HepG2 (cell line): ENCODE measurements at regions not wholly inside any gene's neighbourhood (a gene's known extent, or its start where the extent isn't known, plus 50 kb on each side); places are given as distances from the start of the nearest gene placed in this dataset.

Experiments used
- CSRNP1 ChIP-seq: sonication (generic); formaldehyde crosslinking; IDR thresholded peaks from 2 replicates; pipeline ENCODE4 v1.8.1; 2023; ENCODE audit warnings: mild to moderate bottlenecking, missing genetic modification reagents
- FIP1L1 ChIP-seq: fragments of 200-400 bp; formaldehyde crosslinking; IDR thresholded peaks from 2 replicates; pipeline ENCODE4 v1.6.1; 2018; ENCODE audit warnings: low read depth, mild to moderate bottlenecking, low read length, moderate library complexity, borderline replicate concordance; ENCODE audit not compliant: insufficient read depth
- FOXA1 ChIP-seq, 2 experiments: fragments of 450-650 bp in 1 of 2; sonication (generic) in 1 of 2; formaldehyde crosslinking in 1 of 2; IDR thresholded peaks; 2 replicates each; pipeline versions ENCODE4 v1.4.0 to v1.6.1; 2016 to 2020; ENCODE audit warnings: missing genetic modification reagents in 1 of 2
- GZF1 ChIP-seq: sonication (generic); formaldehyde crosslinking; IDR thresholded peaks from 2 replicates; pipeline ENCODE4 v1.5.1; 2020; ENCODE audit warnings: mild to moderate bottlenecking, missing genetic modification reagents
- IRF1 ChIP-seq: sonication (generic); formaldehyde crosslinking; IDR thresholded peaks from 2 replicates; pipeline ENCODE4 v1.4.0; 2020; ENCODE audit warnings: low read depth, mild to moderate bottlenecking, missing genetic modification reagents
- NFE2L1 ChIP-seq: sonication (generic); formaldehyde crosslinking; IDR thresholded peaks from 2 replicates; pipeline ENCODE4 v1.4.0; 2020; ENCODE audit warnings: missing genetic modification reagents, mild to moderate bottlenecking, borderline replicate concordance
- PAF1 ChIP-seq: IDR thresholded peaks from 2 replicates; pipeline ENCODE4 v1.6.1; 2016; ENCODE audit warnings: missing genetic modification reagents, missing compliant biosample characterization
- PAWR ChIP-seq: sonication (generic); formaldehyde crosslinking; IDR thresholded peaks from 2 replicates; pipeline ENCODE4 v1.4.0; 2020; ENCODE audit warnings: missing genetic modification reagents, mild to moderate bottlenecking, borderline replicate concordance
- RXRA ChIP-seq: sonication (generic); formaldehyde crosslinking; IDR thresholded peaks from 2 replicates; pipeline ENCODE4 v1.5.1; 2020; ENCODE audit warnings: missing genetic modification reagents
- SAFB2 ChIP-seq: sonication (generic); formaldehyde crosslinking; IDR thresholded peaks from 2 replicates; pipeline ENCODE4 v1.5.1; 2020; ENCODE audit warnings: missing genetic modification reagents, low read depth, mild to moderate bottlenecking, borderline replicate concordance
- SMARCC2 ChIP-seq: fragments of 450-650 bp; IDR thresholded peaks from 2 replicates; pipeline ENCODE4 v1.6.1; 2017; ENCODE audit warnings: antibody characterized with exemption, mild to moderate bottlenecking
- THRA ChIP-seq: sonication (generic); formaldehyde crosslinking; IDR thresholded peaks from 2 replicates; pipeline ENCODE4 v1.4.0; 2020; ENCODE audit warnings: missing genetic modification reagents, borderline replicate concordance
- ZBTB26 ChIP-seq: IDR thresholded peaks from 2 replicates; pipeline ENCODE4 v1.6.1; 2016; ENCODE audit warnings: missing compliant biosample characterization, missing genetic modification reagents, borderline replicate concordance
- ZNF138 ChIP-seq: sonication (generic); formaldehyde crosslinking; IDR thresholded peaks from 2 replicates; pipeline ENCODE4 v1.5.0; 2020; ENCODE audit warnings: mild to moderate bottlenecking, low read depth, missing genetic modification reagents
- ZNF17 ChIP-seq: sonication (generic); formaldehyde crosslinking; IDR thresholded peaks from 2 replicates; pipeline ENCODE4 v1.5.0; 2020; ENCODE audit warnings: mild to moderate bottlenecking, missing genetic modification reagents
- ZNF260 ChIP-seq: sonication (generic); formaldehyde crosslinking; IDR thresholded peaks from 2 replicates; pipeline ENCODE4 v1.4.0; 2020; ENCODE audit warnings: missing genetic modification reagents, low read depth, mild to moderate bottlenecking, borderline replicate concordance
- ZNF274 ChIP-seq: sonication (generic); formaldehyde crosslinking; IDR thresholded peaks from 2 replicates; pipeline ENCODE4 v1.5.1; 2020; ENCODE audit warnings: mild to moderate bottlenecking, missing genetic modification reagents
- ZNF333 ChIP-seq: sonication (generic); formaldehyde crosslinking; IDR thresholded peaks from 2 replicates; pipeline ENCODE4 v1.4.0; 2020; ENCODE audit warnings: mild to moderate bottlenecking, missing genetic modification reagents, borderline replicate concordance
- ZNF33B ChIP-seq: sonication (generic); formaldehyde crosslinking; IDR thresholded peaks from 2 replicates; pipeline ENCODE4 v1.5.1; 2020; ENCODE audit warnings: mild to moderate bottlenecking, missing genetic modification reagents
- ZNF510 ChIP-seq: sonication (generic); formaldehyde crosslinking; IDR thresholded peaks from 2 replicates; pipeline ENCODE4 v1.4.0; 2020; ENCODE audit warnings: low read depth, mild to moderate bottlenecking, missing genetic modification reagents
- ZNF543 ChIP-seq: sonication (generic); formaldehyde crosslinking; IDR thresholded peaks from 2 replicates; pipeline ENCODE4 v1.4.0; 2020; ENCODE audit warnings: mild to moderate bottlenecking, missing genetic modification reagents
- ZNF607 ChIP-seq: sonication (generic); formaldehyde crosslinking; IDR thresholded peaks from 2 replicates; pipeline ENCODE4 v1.5.1; 2020; ENCODE audit warnings: missing genetic modification reagents, mild to moderate bottlenecking, borderline replicate concordance
- ZNF737 ChIP-seq: sonication (generic); formaldehyde crosslinking; IDR thresholded peaks from 2 replicates; pipeline ENCODE4 v1.5.0; 2020; ENCODE audit warnings: missing genetic modification reagents, mild to moderate bottlenecking, borderline replicate concordance
- ZNF883 ChIP-seq: sonication (generic); formaldehyde crosslinking; IDR thresholded peaks from 2 replicates; pipeline ENCODE4 v1.5.1; 2020; ENCODE audit warnings: mild to moderate bottlenecking, missing genetic modification reagents; ENCODE audit errors: not compliant biosample characterization

GRCh38 chr2:42931146-42931817 is 138.9 kb upstream of the HAAO start (continued):
- no peak for TF ChIP-seq NFE2L1
- TF ChIP-seq ZNF737, result no peak
- no peak for TF ChIP-seq ZNF33B
- no peak for TF ChIP-seq ZBTB26
- no peak for TF ChIP-seq FOXA1 (IDR thresholded peaks at IDR 0.05)
- no peak for TF ChIP-seq FOXA1 (CRISPR knock-in tag; IDR thresholded peaks at IDR 0.05)
- TF ChIP-seq PAF1 (CRISPR knock-in tag), result no peak
- peak; percentile 73; the same call in 1 of the 2 replicates for TF ChIP-seq ZNF274 (CRISPR knock-in tag)
- TF ChIP-seq THRA (CRISPR knock-in tag), result no peak
- no peak for TF ChIP-seq ZNF510 (CRISPR knock-in tag)
- TF ChIP-seq RXRA, result peak; percentile 46; the same call in 1 of the 2 replicates
- no peak for TF ChIP-seq SMARCC2
- no peak for TF ChIP-seq PAWR
- peak; percentile 23 for TF ChIP-seq ZNF883
- TF ChIP-seq SAFB2, result peak; percentile 67; the same call in 1 of the 2 replicates
- TF ChIP-seq ZNF543 (CRISPR knock-in tag), result no peak
- 0 out of 2 replicates have a peak, but pooled peaks have one; percentile 53 for TF ChIP-seq ZNF138 (CRISPR knock-in tag)
- TF ChIP-seq CSRNP1 (CRISPR knock-in tag), result 0 out of 2 replicates have a peak, but pooled peaks have one; percentile 30
- TF ChIP-seq FIP1L1, result 0 out of 2 replicates have a peak, but pooled peaks have one; percentile 31
- no peak for TF ChIP-seq GZF1 (CRISPR knock-in tag)
- no peak for TF ChIP-seq ZNF607 (CRISPR knock-in tag)
- TF ChIP-seq ZNF17 (CRISPR knock-in tag), result no peak
- TF ChIP-seq ZNF333 (CRISPR knock-in tag), result no peak
- TF ChIP-seq ZNF260, result no peak
- TF ChIP-seq IRF1, result no peak
